ENCODE measurements at regions not wholly inside any gene's neighbourhood (a gene's known extent, or its start where the extent isn't known, plus 50 kb on each side); places are given as distances from the start of the nearest gene placed in this dataset.

GRCh38 chr13:44219577-44220548 is 153.8 kb upstream of the SERP2 start:
- H3K4me3 ChIP-seq (ENCODE audit: low read depth, low read length) = no peak overlapping the region
- H3K27me3 ChIP-seq (ENCODE audit: control insufficient read depth, insufficient read depth, low read length) = no peaks in the 10 kb centered on the region
- no peak for TF ChIP-seq CTCF (IDR thresholded peaks at IDR 0.05; ENCODE audit: insufficient read depth, low read length, poor library complexity, severe bottlenecking)
- no peaks in the 10 kb centered on the region for H3K36me3 ChIP-seq (ENCODE audit: control insufficient read depth, insufficient read depth, low read length)
- DNase-seq (ENCODE audit: low read depth) = no peak

- H3K27me3 ChIP-seq (ENCODE audit: control insufficient read depth, insufficient read depth, low read length) = no peaks in the 10 kb centered on the region
- H3K36me3 ChIP-seq (ENCODE audit: control insufficient read depth, insufficient read depth, low read length) = no peaks in the 10 kb centered on the region
- H3K4me3 ChIP-seq (ENCODE audit: low read depth, low read length) = no peak overlapping the region
- DNase-seq (ENCODE audit: low read depth) = no peak
- TF ChIP-seq CTCF (IDR thresholded peaks at IDR 0.05; ENCODE audit: insufficient read depth, low read length, poor library complexity, severe bottlenecking) = no peak
Observed at GRCh38 chr13:44220948-44221347, 152.7 kb upstream of the SERP2 start.

GRCh38 chr13:44221657-44222056 is 152.0 kb upstream of the SERP2 start:
- no peak overlapping the region for H3K4me3 ChIP-seq (ENCODE audit: low read depth, low read length)
- no peak for TF ChIP-seq CTCF (IDR thresholded peaks at IDR 0.05; ENCODE audit: insufficient read depth, low read length, poor library complexity, severe bottlenecking)
- H3K36me3 ChIP-seq (ENCODE audit: control insufficient read depth, insufficient read depth, low read length) = no peaks in the 10 kb centered on the region
- no peak for DNase-seq (ENCODE audit: low read depth)
- H3K27me3 ChIP-seq (ENCODE audit: control insufficient read depth, insufficient read depth, low read length) = no peaks in the 10 kb centered on the region

- H3K27me3 ChIP-seq (ENCODE audit: control insufficient read depth, insufficient read depth, low read length) = no peaks in the 10 kb centered on the region
- no peak overlapping the region for H3K4me3 ChIP-seq (ENCODE audit: low read depth, low read length)
- DNase-seq (ENCODE audit: low read depth) = no peak
- no peak for TF ChIP-seq CTCF (IDR thresholded peaks at IDR 0.05; ENCODE audit: insufficient read depth, low read length, poor library complexity, severe bottlenecking)
- H3K36me3 ChIP-seq (ENCODE audit: control insufficient read depth, insufficient read depth, low read length) = no peaks in the 10 kb centered on the region
Observed at GRCh38 chr13:44223770-44224444, 149.7 kb upstream of the SERP2 start.

- Histone ChIP-seq H3K27me3 (ENCODE audit: control insufficient read depth, insufficient read depth, low read length) (no peaks in the 10 kb centered on the region), H3K36me3 (ENCODE audit: control insufficient read depth, insufficient read depth, low read length) (no peaks in the 10 kb centered on the region), H3K4me3 (ENCODE audit: low read depth, low read length) (no peak overlapping the region)
- no peak for TF ChIP-seq CTCF (IDR thresholded peaks at IDR 0.05; ENCODE audit: insufficient read depth, low read length, poor library complexity, severe bottlenecking)
- DNase-seq (ENCODE audit: low read depth) = no peak
Observed at GRCh38 chr13:44224450-44225149, 149.0 kb upstream of the SERP2 start.
